GM12891 (cell line): ENCODE measurements at regions not wholly inside any gene's neighbourhood (a gene's known extent, or its start where the extent isn't known, plus 50 kb on each side); places are given as distances from the start of the nearest gene placed in this dataset.

ENCODE experiments used
- DNase-seq: peaks from one replicate; pipeline ENCODE4 v3.0.0; 2011; ENCODE audit warnings: low spot score; ENCODE audit not compliant: insufficient read length
- FAIRE-seq: peaks from 2 replicates; lab custom pipeline; 2011; peaks lifted over from hg19 to GRCh38; lab: Jason Lieb, UNC
- PAX5 ChIP-seq: IDR thresholded peaks from 2 replicates; pipeline ENCODE4 v1.6.1; 2011; ENCODE audit warnings: low read length, moderate library complexity, mild to moderate bottlenecking; ENCODE audit not compliant: insufficient read depth, severe bottlenecking
- POLR2A ChIP-seq: IDR thresholded peaks from 2 replicates; pipeline ENCODE4 v1.6.1; 2011; ENCODE audit warnings: low read depth, low read length, control low read depth
- POLR2AphosphoS5 ChIP-seq: IDR thresholded peaks from 2 replicates; pipeline ENCODE4 v1.6.1; 2011; ENCODE audit warnings: low read depth, low read length, control low read depth
- POU2F2 ChIP-seq: IDR thresholded peaks from 2 replicates; pipeline ENCODE4 v1.6.1; 2011; ENCODE audit warnings: low read depth, mild to moderate bottlenecking, control low read depth, low read length, moderate library complexity
- SPI1 ChIP-seq: IDR thresholded peaks from 2 replicates; pipeline ENCODE4 v1.6.1; 2011; ENCODE audit warnings: low read depth, low read length, control low read depth
- TAF1 ChIP-seq: IDR thresholded peaks from 2 replicates; pipeline ENCODE4 v1.6.1; 2011; ENCODE audit warnings: low read depth, low read length, control low read depth

DNA sequence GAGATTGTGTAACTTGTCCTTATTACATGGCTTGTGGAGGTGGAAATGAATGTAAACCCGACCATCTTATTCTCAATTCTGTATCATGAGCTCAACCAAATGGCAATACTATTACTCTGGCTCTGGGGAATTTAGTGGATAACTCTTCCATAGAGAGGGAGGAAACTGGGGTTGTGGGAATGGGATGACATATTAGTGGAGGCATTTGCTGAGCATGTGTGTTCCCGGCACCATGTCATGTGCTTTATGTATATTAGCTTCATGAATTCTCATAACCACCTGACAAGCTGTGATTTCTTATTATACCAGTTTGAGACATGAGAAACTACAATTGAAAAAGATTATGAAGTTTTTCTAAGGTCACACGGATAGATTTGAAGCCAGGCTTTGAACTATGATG lies 112.8 kb upstream of the TMEFF2 start:
- no peak for FAIRE-seq

DNA sequence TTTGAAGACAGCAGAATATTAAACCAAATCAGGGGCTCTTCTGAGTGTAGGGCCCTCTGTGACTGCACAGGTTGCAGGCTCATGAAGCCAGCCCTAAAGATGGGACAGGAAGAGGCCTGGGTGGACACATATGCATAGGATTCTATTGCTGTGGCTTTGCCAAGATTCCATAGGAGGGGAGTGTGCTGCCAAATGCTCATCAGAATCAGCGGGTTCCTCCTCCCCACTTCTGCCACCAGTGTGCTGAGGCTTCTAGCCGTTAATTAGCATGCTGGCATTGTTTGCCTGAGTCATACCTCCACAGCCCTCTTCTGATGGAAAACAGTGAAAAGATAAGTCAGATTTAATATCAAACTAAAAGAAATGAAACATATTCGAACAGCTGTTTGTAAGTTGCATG lies 103.9 kb upstream of the TMEFF2 start:
- FAIRE-seq (no peak), DNase-seq (no peak)
- TF ChIP-seq POLR2A (no peak), TAF1 (no peak), PAX5 (no peak), POU2F2 (no peak)

More for the DNA sequence above, 112.8 kb upstream of the TMEFF2 start:
- TF ChIP-seq POLR2AphosphoS5: no peak
- DNase-seq: no peak

GRCh38 chr2:192292478-192292877 lies 97.7 kb upstream of the TMEFF2 start:
- DNase-seq (no peak), FAIRE-seq (no peak)
- no peak for TF ChIP-seq PAX5
- no peak for TF ChIP-seq POU2F2
- no peak for TF ChIP-seq TAF1
- TF ChIP-seq SPI1: no peak
- no peak for TF ChIP-seq POLR2A
- no peak for TF ChIP-seq POLR2AphosphoS5

DNA sequence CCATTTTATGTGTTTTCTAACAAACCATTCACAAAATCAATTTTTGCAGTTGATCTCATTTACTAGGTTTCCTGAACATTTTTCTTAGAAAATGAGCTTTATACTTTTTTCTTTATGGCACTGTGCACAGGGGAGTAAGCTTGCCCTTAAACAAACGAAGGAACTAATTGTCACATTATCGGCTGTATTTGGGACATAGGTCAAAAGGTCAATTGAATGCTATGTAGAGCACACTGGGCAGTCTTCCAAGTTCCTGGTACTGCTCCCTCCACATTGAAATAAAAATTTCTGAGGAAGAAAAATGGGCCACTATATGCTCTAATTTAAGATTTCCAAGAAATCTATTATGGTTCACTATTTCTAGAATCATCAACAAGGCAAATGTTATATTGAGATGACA lies 93.6 kb upstream of the TMEFF2 start:
- TF ChIP-seq POLR2AphosphoS5: no peak
- TF ChIP-seq SPI1: no peak
- TF ChIP-seq TAF1: no peak
- no peak for TF ChIP-seq POLR2A
- TF ChIP-seq PAX5: no peak
- TF ChIP-seq POU2F2: no peak
- FAIRE-seq (no peak), DNase-seq (no peak)

DNA sequence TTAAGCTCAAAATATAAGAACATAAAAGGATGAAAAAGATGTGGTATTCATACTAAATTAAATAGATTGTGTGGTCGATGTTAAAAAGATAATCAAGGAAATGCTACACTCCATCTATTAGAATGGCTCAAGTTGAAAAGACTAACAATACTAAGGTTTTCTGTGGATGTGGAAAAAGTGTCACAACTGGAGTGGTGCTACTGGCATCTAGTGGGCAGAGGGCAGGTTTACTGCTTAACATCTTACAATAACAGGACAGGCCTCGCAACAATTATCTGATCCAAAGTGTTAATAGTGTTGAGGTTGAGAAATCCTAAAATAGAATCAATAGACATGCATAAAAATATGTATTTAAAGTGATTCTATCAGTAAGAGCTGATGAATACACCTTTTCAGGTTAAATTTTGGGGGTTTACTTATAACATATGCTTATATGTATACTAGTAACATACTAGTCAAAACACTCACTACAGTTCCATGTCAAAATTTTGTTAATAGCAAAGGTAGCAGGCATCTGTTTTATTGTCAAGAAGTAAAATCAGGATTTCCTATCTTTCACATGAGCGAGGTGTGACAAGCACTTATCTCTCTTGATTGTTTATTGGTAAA lies 91.5 kb upstream of the TMEFF2 start:
- TF ChIP-seq TAF1 (no peak), POU2F2 (no peak), PAX5 (no peak), SPI1 (no peak), POLR2AphosphoS5 (no peak), POLR2A (no peak)
- DNase-seq (no peak), FAIRE-seq (no peak)

GRCh38 chr2:192283450-192283849 lies 88.7 kb upstream of the TMEFF2 start:
- TF ChIP-seq SPI1 (no peak), POU2F2 (no peak), POLR2AphosphoS5 (no peak), PAX5 (no peak), TAF1 (no peak)
- FAIRE-seq: no peak
- no peak for DNase-seq

DNA sequence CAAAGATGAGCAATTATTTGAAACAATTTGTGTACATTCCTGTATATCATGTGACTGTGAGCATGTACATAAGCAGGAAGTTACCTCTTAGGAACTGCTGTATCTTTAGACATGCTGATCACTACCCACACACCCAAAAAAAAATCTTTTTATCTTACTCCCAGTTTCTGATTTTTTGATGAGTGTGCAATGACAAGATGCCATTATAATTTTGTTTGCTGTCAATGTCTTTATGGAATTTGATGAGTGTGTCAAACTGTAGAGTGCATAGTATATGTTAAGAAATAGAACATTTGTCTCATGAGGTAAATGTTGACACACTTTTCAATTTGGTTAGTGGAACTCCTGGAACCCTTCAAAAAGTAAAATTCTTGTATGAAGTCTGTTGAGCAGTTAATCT lies 84.0 kb upstream of the TMEFF2 start:
- FAIRE-seq: no peak
- TF ChIP-seq SPI1 (no peak), POLR2AphosphoS5 (no peak), POU2F2 (no peak), POLR2A (no peak), TAF1 (no peak), PAX5 (no peak)
- no peak for DNase-seq

DNA sequence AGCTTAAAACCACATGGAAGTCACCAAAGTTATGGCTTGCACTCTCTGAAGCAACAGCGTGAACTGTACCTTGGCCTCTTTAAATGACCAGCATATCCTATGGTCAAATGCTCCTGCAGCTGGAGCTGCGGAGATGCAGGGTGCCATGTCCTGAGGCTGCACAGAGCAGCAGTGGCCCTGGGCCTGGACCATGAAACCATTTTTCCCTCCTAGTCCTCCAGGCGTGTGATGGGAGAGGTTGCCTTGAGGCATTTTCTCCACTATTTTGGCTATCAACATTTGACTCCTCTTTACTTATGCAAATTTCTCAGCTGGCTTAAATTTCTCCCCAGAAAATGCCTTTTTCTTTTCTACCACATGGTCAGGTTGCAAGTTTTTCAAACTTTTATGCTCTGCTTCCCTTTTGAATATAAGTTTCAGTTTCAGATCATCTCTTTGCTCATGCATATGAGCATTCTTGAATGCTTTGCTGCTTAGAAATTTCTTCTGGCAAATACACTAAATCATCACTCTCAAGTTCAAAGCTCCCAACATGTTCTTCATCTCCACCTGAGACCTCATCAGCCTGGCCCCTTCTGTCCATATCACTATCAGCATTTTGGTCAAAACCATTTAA lies 82.9 kb upstream of the TMEFF2 start:
- no peak for FAIRE-seq
- TF ChIP-seq SPI1 (no peak), POU2F2 (no peak), TAF1 (no peak), POLR2A (no peak), PAX5 (no peak), POLR2AphosphoS5 (no peak)

GRCh38 chr2:192275632-192276031 lies 80.9 kb upstream of the TMEFF2 start:
- no peak for FAIRE-seq
- TF ChIP-seq POLR2A: no peak
- no peak for TF ChIP-seq SPI1
- no peak for TF ChIP-seq PAX5
- TF ChIP-seq POLR2AphosphoS5: no peak
- no peak for TF ChIP-seq POU2F2
- no peak for TF ChIP-seq TAF1

More for the DNA sequence above, 82.9 kb upstream of the TMEFF2 start:
- DNase-seq: no peak

GRCh38 chr2:192267484-192267883 lies 72.8 kb upstream of the TMEFF2 start:
- FAIRE-seq (no peak), DNase-seq (no peak)
- TF ChIP-seq POU2F2: no peak
- no peak for TF ChIP-seq SPI1
- TF ChIP-seq PAX5: no peak
- TF ChIP-seq POLR2AphosphoS5: no peak
- TF ChIP-seq POLR2A: no peak
- no peak for TF ChIP-seq TAF1

More at GRCh38 chr2:192275632-192276031, 80.9 kb upstream of the TMEFF2 start:
- no peak for DNase-seq
